Liver (tissue), 8 donors: ENCODE measurements at regions not wholly inside any gene's neighbourhood (a gene's known extent, or its start where the extent isn't known, plus 50 kb on each side); places are given as distances from the start of the nearest gene placed in this dataset.

Experiments
- DNase-seq: peaks from one replicate; pipeline ENCODE4 v3.0.0-alpha.2; 2017; ENCODE audit warnings: low spot score
- H3K27ac ChIP-seq, 2 donors: one replicate each; pipeline ENCODE4 v1.7.0; 2013; ENCODE audit warnings: inconsistent platforms in 2 of 2, low read length in 2 of 2, control low read depth in 1 of 2, low read depth in 1 of 2, mild to moderate bottlenecking in 1 of 2
- H3K27me3 ChIP-seq, 4 donors: one replicate each; pipeline versions ENCODE4 v1.6.1 to v1.7.0; 2013; ENCODE audit warnings: low read length in 3 of 4, inconsistent platforms in 1 of 4, mild to moderate bottlenecking in 1 of 4, moderate library complexity in 1 of 4; ENCODE audit not compliant: control insufficient read depth in 4 of 4, insufficient read depth in 4 of 4
- H3K36me3 ChIP-seq, 4 donors: one replicate each; pipeline versions ENCODE4 v1.6.1 to v1.7.0; 2013; ENCODE audit warnings: low read length in 3 of 4, mild to moderate bottlenecking in 3 of 4, low read depth in 1 of 4, moderate library complexity in 1 of 4; ENCODE audit not compliant: control insufficient read depth in 4 of 4, insufficient read depth in 3 of 4
- H3K4me1 ChIP-seq, 4 donors: one replicate each; pipeline versions ENCODE4 v1.6.1 to v1.7.0; 2013; ENCODE audit warnings: low read length in 3 of 4, mild to moderate bottlenecking in 3 of 4, moderate library complexity in 1 of 4; ENCODE audit not compliant: control insufficient read depth in 4 of 4, insufficient read depth in 4 of 4
- H3K4me3 ChIP-seq, 3 donors: one replicate each; pipeline versions ENCODE4 v1.6.1 to v1.7.0; 2013; ENCODE audit warnings: low read length in 3 of 3, control low read depth in 1 of 3, low read depth in 1 of 3, mild to moderate bottlenecking in 1 of 3
- H3K9ac ChIP-seq, 2 donors: one replicate each; pipeline ENCODE4 v1.7.0; 2013; ENCODE audit warnings: low read length in 2 of 2, mild to moderate bottlenecking in 2 of 2, moderate library complexity in 2 of 2, control low read depth in 1 of 2, low read depth in 1 of 2
- H3K9me3 ChIP-seq, 4 donors: one replicate each; pipeline versions ENCODE4 v1.6.1 to v1.7.0; 2013; ENCODE audit warnings: low read length in 3 of 4; ENCODE audit not compliant: control insufficient read depth in 4 of 4
- EGR1 ChIP-seq, 2 donors: IDR thresholded peaks; 2 replicates each; pipeline ENCODE4 v1.6.1; 2016 to 2018; ENCODE audit warnings: antibody characterized with exemption in 2 of 2, low read depth in 2 of 2
- FOXA1 ChIP-seq: IDR thresholded peaks from 2 replicates; pipeline ENCODE4 v1.6.1; 2016; ENCODE audit warnings: antibody characterized with exemption
- GABPA ChIP-seq, 2 donors: IDR thresholded peaks in 1 of 2; conservative IDR thresholded peaks in 1 of 2; 2 replicates each; pipeline ENCODE4 v1.6.1; 2016; ENCODE audit warnings: antibody characterized with exemption in 2 of 2, mild to moderate bottlenecking in 1 of 2, moderate library complexity in 1 of 2
- HNF4A ChIP-seq, 2 donors: conservative IDR thresholded peaks; 2 replicates each; pipeline ENCODE4 v1.6.1; 2016; ENCODE audit warnings: antibody characterized with exemption in 2 of 2, mild to moderate bottlenecking in 2 of 2
- HNF4G ChIP-seq: IDR thresholded peaks from 2 replicates; pipeline ENCODE4 v1.6.1; 2016; ENCODE audit warnings: antibody characterized with exemption
- JUND ChIP-seq, 2 donors: IDR thresholded peaks; 2 replicates each; pipeline ENCODE4 v1.6.1; 2016; ENCODE audit warnings: antibody characterized with exemption in 2 of 2
- NR2F2 ChIP-seq: IDR thresholded peaks from 2 replicates; pipeline ENCODE4 v1.6.1; 2016; ENCODE audit warnings: antibody characterized with exemption
- RAD21 ChIP-seq, 2 donors: IDR thresholded peaks; 2 replicates each; pipeline ENCODE4 v1.6.1; 2016; ENCODE audit warnings: antibody characterized with exemption in 2 of 2, mild to moderate bottlenecking in 2 of 2
- RXRA ChIP-seq, 2 donors: IDR thresholded peaks; 2 replicates each; pipeline ENCODE4 v1.6.1; 2017 to 2018; ENCODE audit warnings: antibody characterized with exemption in 2 of 2, mild to moderate bottlenecking in 1 of 2
- SP1 ChIP-seq: IDR thresholded peaks from 2 replicates; pipeline ENCODE4 v1.6.1; 2018; ENCODE audit warnings: antibody characterized with exemption, mild to moderate bottlenecking
- TAF1 ChIP-seq: conservative IDR thresholded peaks from 2 replicates; pipeline ENCODE4 v1.6.1; 2016; ENCODE audit warnings: antibody characterized with exemption, mild to moderate bottlenecking
- YY1 ChIP-seq: IDR thresholded peaks from 2 replicates; pipeline ENCODE4 v1.6.1; 2016; ENCODE audit warnings: antibody characterized with exemption, mild to moderate bottlenecking
- WGBS: extraction: QIAGEN DNeasy Blood & Tissue Kit; methylation state at CpG from one replicate; pipeline ENCODE4 v1.1.7; 2013; 5-methylcytosine and 5-hydroxymethylcytosine counted together
- TF ChIP-seq, protein P1 (sequence below): IDR thresholded peaks from 2 replicates; pipeline ENCODE4 v1.6.1; 2016; ENCODE audit warnings: antibody characterized with exemption
- TF ChIP-seq, protein P2 (sequence below): IDR thresholded peaks from 2 replicates; pipeline ENCODE4 v1.6.1; 2016; ENCODE audit warnings: antibody characterized with exemption
- TF ChIP-seq, protein P3 (sequence below): fragments of 150-350 bp; IDR thresholded peaks from 2 replicates; pipeline ENCODE4 v1.5.1; 2017; ENCODE audit warnings: improper control_type of control experiment, low read depth, low read length; ENCODE audit not compliant: missing input control
- TF ChIP-seq, protein P4 (sequence below): IDR thresholded peaks from 2 replicates; pipeline ENCODE4 v1.6.1; 2016; ENCODE audit warnings: antibody characterized with exemption
- TF ChIP-seq, protein P5 (sequence below): IDR thresholded peaks from 2 replicates; pipeline ENCODE4 v1.6.1; 2016; ENCODE audit warnings: antibody characterized with exemption, mild to moderate bottlenecking
- donor health status: healthy.
- donor health status: healthy.
- donor health status: healthy.
- donor health status: healthy.
- donor health status: healthy.

DNA sequence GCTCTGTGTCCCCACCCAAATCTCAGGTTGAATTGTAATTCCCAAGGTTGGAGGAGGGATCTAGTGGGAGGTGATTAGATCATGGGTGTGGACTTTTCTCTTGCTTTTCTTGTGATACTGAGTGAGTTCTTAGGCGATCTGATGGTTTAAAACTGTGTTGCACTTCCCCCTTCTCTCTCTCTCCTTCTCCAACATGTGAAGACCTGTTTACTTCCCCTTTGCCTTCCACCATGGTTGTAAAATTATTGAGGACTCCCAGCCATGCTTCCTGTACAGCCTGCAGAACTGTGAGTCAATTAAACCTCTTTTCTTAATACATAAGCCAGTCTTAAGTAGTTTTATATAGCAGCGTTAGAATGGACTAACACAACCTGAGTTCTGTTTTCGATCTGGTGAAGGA, 738.2 kb downstream of the ARAP2 start:
- Histone ChIP-seq H3K27ac (no peak overlapping the region), H3K27me3 (no peaks in the 10 kb centered on the region), H3K9me3 (no peaks in the 10 kb centered on the region), H3K9ac (no peak overlapping the region), H3K36me3 (no peaks in the 10 kb centered on the region), H3K4me3 (no peak overlapping the region), H3K4me1 (no peaks in the 10 kb centered on the region)
- no peak for DNase-seq
- WGBS, result 74% methylated on average over 3 of the region's 3 CpGs
- no peak for TF ChIP-seq YY1
- TF ChIP-seq TAF1, result no peak
- TF ChIP-seq NR2F2, result no peak
- TF ChIP-seq JUND (IDR thresholded peaks at IDR 0.05), result no peak
- TF ChIP-seq, protein P1, sequence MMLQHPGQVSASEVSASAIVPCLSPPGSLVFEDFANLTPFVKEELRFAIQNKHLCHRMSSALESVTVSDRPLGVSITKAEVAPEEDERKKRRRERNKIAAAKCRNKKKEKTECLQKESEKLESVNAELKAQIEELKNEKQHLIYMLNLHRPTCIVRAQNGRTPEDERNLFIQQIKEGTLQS, result no peak
- TF ChIP-seq HNF4A (conservative IDR thresholded peaks at IDR 0.05), result no peak
- no peak for TF ChIP-seq GABPA (IDR thresholded peaks at IDR 0.05 in 1 of 2, conservative IDR thresholded peaks at IDR 0.05 in 1 of 2)
- TF ChIP-seq, protein P2, sequence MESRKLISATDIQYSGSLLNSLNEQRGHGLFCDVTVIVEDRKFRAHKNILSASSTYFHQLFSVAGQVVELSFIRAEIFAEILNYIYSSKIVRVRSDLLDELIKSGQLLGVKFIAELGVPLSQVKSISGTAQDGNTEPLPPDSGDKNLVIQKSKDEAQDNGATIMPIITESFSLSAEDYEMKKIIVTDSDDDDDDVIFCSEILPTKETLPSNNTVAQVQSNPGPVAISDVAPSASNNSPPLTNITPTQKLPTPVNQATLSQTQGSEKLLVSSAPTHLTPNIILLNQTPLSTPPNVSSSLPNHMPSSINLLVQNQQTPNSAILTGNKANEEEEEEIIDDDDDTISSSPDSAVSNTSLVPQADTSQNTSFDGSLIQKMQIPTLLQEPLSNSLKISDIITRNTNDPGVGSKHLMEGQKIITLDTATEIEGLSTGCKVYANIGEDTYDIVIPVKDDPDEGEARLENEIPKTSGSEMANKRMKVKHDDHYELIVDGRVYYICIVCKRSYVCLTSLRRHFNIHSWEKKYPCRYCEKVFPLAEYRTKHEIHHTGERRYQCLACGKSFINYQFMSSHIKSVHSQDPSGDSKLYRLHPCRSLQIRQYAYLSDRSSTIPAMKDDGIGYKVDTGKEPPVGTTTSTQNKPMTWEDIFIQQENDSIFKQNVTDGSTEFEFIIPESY, result no peak
- no peak for TF ChIP-seq FOXA1
- no peak for TF ChIP-seq HNF4G
- TF ChIP-seq EGR1 (IDR thresholded peaks at IDR 0.05; ENCODE audit: low read depth in 2 of 2), result no peak

DNA sequence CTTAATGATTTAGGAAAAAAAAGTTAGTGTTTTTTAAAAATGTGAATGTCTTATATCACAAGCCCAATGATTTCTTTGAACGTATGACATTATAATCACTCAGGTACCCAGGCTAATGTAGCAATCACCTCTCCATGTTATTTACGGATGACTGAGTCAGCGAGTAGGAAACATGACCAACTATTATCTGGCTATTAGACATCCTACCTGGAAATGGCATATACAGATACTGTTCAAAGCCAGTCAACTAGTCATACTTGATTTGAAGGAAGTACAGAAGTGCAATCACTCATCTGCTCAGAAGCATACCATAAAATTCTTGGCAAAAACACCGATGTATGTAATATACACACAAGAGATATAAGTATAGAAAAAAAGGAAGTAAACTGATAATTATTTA, 732.5 kb downstream of the ARAP2 start:
- no peak overlapping the region for H3K27ac ChIP-seq
- H3K9me3 ChIP-seq, result no peaks in the 10 kb centered on the region
- no peak for DNase-seq
- no peaks in the 10 kb centered on the region for H3K36me3 ChIP-seq
- TF ChIP-seq HNF4G (no peak), NR2F2 (no peak), JUND (IDR thresholded peaks at IDR 0.05) (no peak), GABPA (IDR thresholded peaks at IDR 0.05 in 1 of 2, conservative IDR thresholded peaks at IDR 0.05 in 1 of 2) (no peak), SP1 (no peak), YY1 (no peak), RXRA (IDR thresholded peaks at IDR 0.05) (no peak), EGR1 (IDR thresholded peaks at IDR 0.05; ENCODE audit: low read depth in 2 of 2) (no peak), RAD21 (IDR thresholded peaks at IDR 0.05) (no peak)
- TF ChIP-seq, protein P3, sequence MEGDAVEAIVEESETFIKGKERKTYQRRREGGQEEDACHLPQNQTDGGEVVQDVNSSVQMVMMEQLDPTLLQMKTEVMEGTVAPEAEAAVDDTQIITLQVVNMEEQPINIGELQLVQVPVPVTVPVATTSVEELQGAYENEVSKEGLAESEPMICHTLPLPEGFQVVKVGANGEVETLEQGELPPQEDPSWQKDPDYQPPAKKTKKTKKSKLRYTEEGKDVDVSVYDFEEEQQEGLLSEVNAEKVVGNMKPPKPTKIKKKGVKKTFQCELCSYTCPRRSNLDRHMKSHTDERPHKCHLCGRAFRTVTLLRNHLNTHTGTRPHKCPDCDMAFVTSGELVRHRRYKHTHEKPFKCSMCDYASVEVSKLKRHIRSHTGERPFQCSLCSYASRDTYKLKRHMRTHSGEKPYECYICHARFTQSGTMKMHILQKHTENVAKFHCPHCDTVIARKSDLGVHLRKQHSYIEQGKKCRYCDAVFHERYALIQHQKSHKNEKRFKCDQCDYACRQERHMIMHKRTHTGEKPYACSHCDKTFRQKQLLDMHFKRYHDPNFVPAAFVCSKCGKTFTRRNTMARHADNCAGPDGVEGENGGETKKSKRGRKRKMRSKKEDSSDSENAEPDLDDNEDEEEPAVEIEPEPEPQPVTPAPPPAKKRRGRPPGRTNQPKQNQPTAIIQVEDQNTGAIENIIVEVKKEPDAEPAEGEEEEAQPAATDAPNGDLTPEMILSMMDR, result no peak
- TF ChIP-seq, protein P4, sequence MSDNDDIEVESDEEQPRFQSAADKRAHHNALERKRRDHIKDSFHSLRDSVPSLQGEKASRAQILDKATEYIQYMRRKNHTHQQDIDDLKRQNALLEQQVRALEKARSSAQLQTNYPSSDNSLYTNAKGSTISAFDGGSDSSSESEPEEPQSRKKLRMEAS, result no peak
- TF ChIP-seq, protein P5, sequence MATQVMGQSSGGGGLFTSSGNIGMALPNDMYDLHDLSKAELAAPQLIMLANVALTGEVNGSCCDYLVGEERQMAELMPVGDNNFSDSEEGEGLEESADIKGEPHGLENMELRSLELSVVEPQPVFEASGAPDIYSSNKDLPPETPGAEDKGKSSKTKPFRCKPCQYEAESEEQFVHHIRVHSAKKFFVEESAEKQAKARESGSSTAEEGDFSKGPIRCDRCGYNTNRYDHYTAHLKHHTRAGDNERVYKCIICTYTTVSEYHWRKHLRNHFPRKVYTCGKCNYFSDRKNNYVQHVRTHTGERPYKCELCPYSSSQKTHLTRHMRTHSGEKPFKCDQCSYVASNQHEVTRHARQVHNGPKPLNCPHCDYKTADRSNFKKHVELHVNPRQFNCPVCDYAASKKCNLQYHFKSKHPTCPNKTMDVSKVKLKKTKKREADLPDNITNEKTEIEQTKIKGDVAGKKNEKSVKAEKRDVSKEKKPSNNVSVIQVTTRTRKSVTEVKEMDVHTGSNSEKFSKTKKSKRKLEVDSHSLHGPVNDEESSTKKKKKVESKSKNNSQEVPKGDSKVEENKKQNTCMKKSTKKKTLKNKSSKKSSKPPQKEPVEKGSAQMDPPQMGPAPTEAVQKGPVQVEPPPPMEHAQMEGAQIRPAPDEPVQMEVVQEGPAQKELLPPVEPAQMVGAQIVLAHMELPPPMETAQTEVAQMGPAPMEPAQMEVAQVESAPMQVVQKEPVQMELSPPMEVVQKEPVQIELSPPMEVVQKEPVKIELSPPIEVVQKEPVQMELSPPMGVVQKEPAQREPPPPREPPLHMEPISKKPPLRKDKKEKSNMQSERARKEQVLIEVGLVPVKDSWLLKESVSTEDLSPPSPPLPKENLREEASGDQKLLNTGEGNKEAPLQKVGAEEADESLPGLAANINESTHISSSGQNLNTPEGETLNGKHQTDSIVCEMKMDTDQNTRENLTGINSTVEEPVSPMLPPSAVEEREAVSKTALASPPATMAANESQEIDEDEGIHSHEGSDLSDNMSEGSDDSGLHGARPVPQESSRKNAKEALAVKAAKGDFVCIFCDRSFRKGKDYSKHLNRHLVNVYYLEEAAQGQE, result no peak
- H3K9ac ChIP-seq, result no peak overlapping the region
- no peaks in the 10 kb centered on the region for H3K27me3 ChIP-seq
- H3K4me1 ChIP-seq, result no peaks in the 10 kb centered on the region
- 82% methylated on average over 4 of the region's 4 CpGs for WGBS
- H3K4me3 ChIP-seq, result no peak overlapping the region
